ENCODE measurements at regions not wholly inside any gene's neighbourhood (a gene's known extent, or its start where the extent isn't known, plus 50 kb on each side); places are given as distances from the start of the nearest gene placed in this dataset.

- TF ChIP-seq EZH2 (IDR thresholded peaks at IDR 0.05; ENCODE audit: borderline replicate concordance, low read depth, low read length, poor library complexity, severe bottlenecking), result no peak
- TF ChIP-seq CTCF (conservative IDR thresholded peaks at IDR 0.05; ENCODE audit: low read depth, low read length), result no peak
These were observed 1488.3 kb downstream of the RPA4 start for GRCh38 chrX:98371994-98372393.
